ENCODE measurements at regions not wholly inside any gene's neighbourhood (a gene's known extent, or its start where the extent isn't known, plus 50 kb on each side); places are given as distances from the start of the nearest gene placed in this dataset.

DNA sequence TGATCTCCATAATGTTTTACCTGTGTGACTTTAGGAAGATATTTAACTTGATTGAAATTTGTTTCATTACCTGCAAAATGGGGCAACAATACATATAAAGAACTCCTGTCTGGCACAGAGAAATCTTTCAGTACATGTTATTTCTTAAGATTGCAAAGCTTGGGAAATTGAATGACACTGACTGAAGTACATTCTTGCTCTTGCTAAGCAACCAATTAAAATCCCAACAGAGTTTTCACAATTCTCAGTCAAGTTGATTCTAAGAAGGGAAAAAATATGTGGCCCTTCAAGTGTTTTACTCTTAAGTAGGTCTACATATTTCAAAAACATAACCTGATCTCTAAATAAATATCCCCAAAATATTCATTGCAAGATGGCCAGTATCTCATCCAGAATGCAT lies 2187.0 kb upstream of the ACO1 start:
- H3K36me3 ChIP-seq (ENCODE audit: control insufficient read depth, insufficient read depth, low read length), result no peaks in the 10 kb centered on the region
- no peak for DNase-seq
- TF ChIP-seq MAZ (IDR thresholded peaks at IDR 0.05; ENCODE audit: borderline replicate concordance, low read depth, low read length) (no peak), CHD1 (IDR thresholded peaks at IDR 0.05; ENCODE audit: low read depth, low read length) (no peak), CEBPB (IDR thresholded peaks at IDR 0.05; ENCODE audit: low read depth, low read length) (no peak), BHLHE40 (IDR thresholded peaks at IDR 0.05; ENCODE audit: low read depth, low read length) (no peak)
- TF ChIP-seq, protein P1, sequence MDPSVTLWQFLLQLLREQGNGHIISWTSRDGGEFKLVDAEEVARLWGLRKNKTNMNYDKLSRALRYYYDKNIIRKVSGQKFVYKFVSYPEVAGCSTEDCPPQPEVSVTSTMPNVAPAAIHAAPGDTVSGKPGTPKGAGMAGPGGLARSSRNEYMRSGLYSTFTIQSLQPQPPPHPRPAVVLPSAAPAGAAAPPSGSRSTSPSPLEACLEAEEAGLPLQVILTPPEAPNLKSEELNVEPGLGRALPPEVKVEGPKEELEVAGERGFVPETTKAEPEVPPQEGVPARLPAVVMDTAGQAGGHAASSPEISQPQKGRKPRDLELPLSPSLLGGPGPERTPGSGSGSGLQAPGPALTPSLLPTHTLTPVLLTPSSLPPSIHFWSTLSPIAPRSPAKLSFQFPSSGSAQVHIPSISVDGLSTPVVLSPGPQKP (IDR thresholded peaks at IDR 0.05; ENCODE audit: borderline replicate concordance, low read depth, low read length), result no peak
- no peak overlapping the region for H3K56ac ChIP-seq (ENCODE audit: extremely low read depth, insufficient read depth, low read length)
- H3K79me1 ChIP-seq (ENCODE audit: low read depth in 1 of 2, low read length in 2 of 2), result no peaks in the 10 kb centered on the region
- no TSS peak for BruUV-seq (replicated peaks)
- no peak overlapping the region for H2BK120ac ChIP-seq (ENCODE audit: low read depth, low read length)
- intact Hi-C loops (cut with micrococcal nuclease) (no loop called here), dilution Hi-C loops (cut with HindIII; ENCODE audit: low sequenced_read_pairs, unreplicated experiment) (no loop called here), in situ Hi-C loops (cut with MboI; ENCODE audit: low sequenced_read_pairs) (no loop called here)
- H2BK20ac ChIP-seq (ENCODE audit: low read depth, low read length), result no peak overlapping the region
- H3K27ac ChIP-seq (ENCODE audit: insufficient read depth, low read length), result no peak overlapping the region
- H2AK9ac ChIP-seq (replicated peaks; ENCODE audit: low read depth, low read length, poor library complexity), result no peak overlapping the region
- no peak overlapping the region for H2BK15ac ChIP-seq (ENCODE audit: low read depth, low read length)
- no peak overlapping the region for H3K14ac ChIP-seq (replicated peaks; ENCODE audit: low read depth, low read length)
- ChIA-PET POLR2A (ENCODE audit: unreplicated experiment) (no interaction called here), CTCF (no interaction called here)
- ATAC-seq (ENCODE audit: low read depth), result no peak
- H3K9ac ChIP-seq (ENCODE audit: low read depth, low read length), result no peak overlapping the region
- H3K4me3 ChIP-seq (ENCODE audit: insufficient read depth, low read depth, low read length), result no peak overlapping the region
- no peak overlapping the region for H3K23ac ChIP-seq (ENCODE audit: low read depth, low read length)
- H4K91ac ChIP-seq (ENCODE audit: insufficient read depth, low read depth, low read length), result no peak overlapping the region
- no peak overlapping the region for H2AFZ ChIP-seq (replicated peaks; ENCODE audit: low read length, poor library complexity)
- H4K5ac ChIP-seq (ENCODE audit: low read depth, low read length), result no peak overlapping the region
- no peak overlapping the region for H3K18ac ChIP-seq (ENCODE audit: low read depth, low read length)
- no peaks in the 10 kb centered on the region for H3K9me1 ChIP-seq (ENCODE audit: insufficient read depth, low read length)
- H3K4ac ChIP-seq (ENCODE audit: low read depth, low read length), result no peak overlapping the region
- no peak overlapping the region for H4K8ac ChIP-seq (ENCODE audit: low read depth in 2 of 2, low read length in 2 of 2)
- H3K4me2 ChIP-seq (ENCODE audit: low read depth, low read length), result no peak overlapping the region
- no peaks in the 10 kb centered on the region for H4K20me1 ChIP-seq (ENCODE audit: insufficient read depth, low read length)
- H3K9me3 ChIP-seq (ENCODE audit: control insufficient read depth, insufficient read depth, low read length), result peaks cover 19% of the 10 kb centered on the region
- H2AK5ac ChIP-seq (ENCODE audit: low read depth, low read length), result no peak overlapping the region
- no peak overlapping the region for H2BK5ac ChIP-seq (ENCODE audit: low read depth, low read length, poor library complexity, severe bottlenecking)
- H3K4me1 ChIP-seq (ENCODE audit: control insufficient read depth, insufficient read depth, low read length), result no peaks in the 10 kb centered on the region
- H3K27me3 ChIP-seq (ENCODE audit: control insufficient read depth, insufficient read depth, low read length), result no peaks in the 10 kb centered on the region
